ENCODE measurements at regions not wholly inside any gene's neighbourhood (a gene's known extent, or its start where the extent isn't known, plus 50 kb on each side); places are given as distances from the start of the nearest gene placed in this dataset.
A peak's percentile ranks its signal among the peaks of the same experiment; 100 is the strongest.

GRCh38 chr7:114821030-114821900, 100.6 kb upstream of the MDFIC start:
- FAIRE-seq (no peak), DNase-seq (ENCODE audit: insufficient read length, low spot score) (no peak)

GRCh38 chr7:114822131-114822530, 99.8 kb upstream of the MDFIC start:
- no peak for TF ChIP-seq POLR2A (IDR thresholded peaks at IDR 0.05; ENCODE audit: low read depth, low read length)
- no peak for FAIRE-seq
- DNase-seq (ENCODE audit: insufficient read length, low spot score), result no peak

More at GRCh38 chr7:114821030-114821900, 100.6 kb upstream of the MDFIC start:
- TF ChIP-seq POLR2A (IDR thresholded peaks at IDR 0.05; ENCODE audit: low read depth, low read length), result no peak

GRCh38 chr7:114822844-114823243, 99.0 kb upstream of the MDFIC start:
- no peak for TF ChIP-seq POLR2A (IDR thresholded peaks at IDR 0.05; ENCODE audit: low read depth, low read length)
- DNase-seq (ENCODE audit: insufficient read length, low spot score), result no peak
- FAIRE-seq, result no peak

GRCh38 chr7:114823290-114823689, 98.6 kb upstream of the MDFIC start:
- DNase-seq (ENCODE audit: insufficient read length, low spot score) (no peak), FAIRE-seq (no peak)
- TF ChIP-seq POLR2A (IDR thresholded peaks at IDR 0.05; ENCODE audit: low read depth, low read length), result no peak

GRCh38 chr7:114825423-114825951, 96.4 kb upstream of the MDFIC start:
- TF ChIP-seq POLR2A (IDR thresholded peaks at IDR 0.05; ENCODE audit: low read depth, low read length), result no peak
- DNase-seq (ENCODE audit: insufficient read length, low spot score), result no peak
- no peak for FAIRE-seq

- FAIRE-seq (no peak), DNase-seq (ENCODE audit: insufficient read length, low spot score) (no peak)
- TF ChIP-seq POLR2A (IDR thresholded peaks at IDR 0.05; ENCODE audit: low read depth, low read length), result no peak
Measured at GRCh38 chr7:114830952-114831351, 90.9 kb upstream of the MDFIC start.

GRCh38 chr7:114832906-114833595, 88.8 kb upstream of the MDFIC start:
- no peak for FAIRE-seq
- no peak for TF ChIP-seq POLR2A (IDR thresholded peaks at IDR 0.05; ENCODE audit: low read depth, low read length)
- no peak for DNase-seq (ENCODE audit: insufficient read length, low spot score)

- no peak for DNase-seq (ENCODE audit: insufficient read length, low spot score)
- TF ChIP-seq POLR2A (IDR thresholded peaks at IDR 0.05; ENCODE audit: low read depth, low read length), result no peak
- FAIRE-seq, result no peak
Measured at GRCh38 chr7:114835303-114835702, 86.6 kb upstream of the MDFIC start.

GRCh38 chr7:114835861-114836260, 86.0 kb upstream of the MDFIC start:
- no peak for TF ChIP-seq POLR2A (IDR thresholded peaks at IDR 0.05; ENCODE audit: low read depth, low read length)
- FAIRE-seq, result no peak
- no peak for DNase-seq (ENCODE audit: insufficient read length, low spot score)

- no peak for FAIRE-seq
- no peak for TF ChIP-seq POLR2A (IDR thresholded peaks at IDR 0.05; ENCODE audit: low read depth, low read length)
- no peak for DNase-seq (ENCODE audit: insufficient read length, low spot score)
Measured at GRCh38 chr7:114842551-114843065, 79.3 kb upstream of the MDFIC start.

GRCh38 chr7:114843102-114843501, 78.8 kb upstream of the MDFIC start:
- FAIRE-seq, result no peak
- TF ChIP-seq POLR2A (IDR thresholded peaks at IDR 0.05; ENCODE audit: low read depth, low read length), result no peak
- no peak for DNase-seq (ENCODE audit: insufficient read length, low spot score)

GRCh38 chr7:114851406-114852061, 70.4 kb upstream of the MDFIC start:
- no peak for DNase-seq (ENCODE audit: insufficient read length, low spot score)
- FAIRE-seq, result no peak
- no peak for TF ChIP-seq POLR2A (IDR thresholded peaks at IDR 0.05; ENCODE audit: low read depth, low read length)

GRCh38 chr7:114852293-114852692, 69.6 kb upstream of the MDFIC start:
- DNase-seq (ENCODE audit: insufficient read length, low spot score) (no peak), FAIRE-seq (peak; percentile 11)
- no peak for TF ChIP-seq POLR2A (IDR thresholded peaks at IDR 0.05; ENCODE audit: low read depth, low read length)

GRCh38 chr7:114853189-114853588, 68.7 kb upstream of the MDFIC start:
- DNase-seq (ENCODE audit: insufficient read length, low spot score), result no peak
- FAIRE-seq, result no peak
- no peak for TF ChIP-seq POLR2A (IDR thresholded peaks at IDR 0.05; ENCODE audit: low read depth, low read length)

Measured in H54 (cell line).